ENCODE measurements at regions not wholly inside any gene's neighbourhood (a gene's known extent, or its start where the extent isn't known, plus 50 kb on each side); places are given as distances from the start of the nearest gene placed in this dataset.
"Not testable (repeated sequence)": the region's sequence is repeated elsewhere in the genome, so short reads cannot be mapped to it uniquely, and the experiment has no call there.

GRCh38 chr1:193402977-193403376, 216.6 kb upstream of the B3GALT2 start:
- no peak for DNase-seq

GRCh38 chr1:193402037-193402436, 215.6 kb upstream of the B3GALT2 start:
- no peak for DNase-seq

- no peak for DNase-seq
These were observed 207.9 kb upstream of the B3GALT2 start for GRCh38 chr1:193394336-193394735.

GRCh38 chr1:193392686-193393085, 206.3 kb upstream of the B3GALT2 start:
- DNase-seq, result no peak

- DNase-seq, result no peak
These were observed 202.3 kb upstream of the B3GALT2 start for GRCh38 chr1:193388683-193389082.

GRCh38 chr1:193388165-193388564, 201.8 kb upstream of the B3GALT2 start:
- DNase-seq, result no peak

GRCh38 chr1:193387406-193387805, 201.0 kb upstream of the B3GALT2 start:
- DNase-seq, result no peak

GRCh38 chr1:193378451-193378850, 192.0 kb upstream of the B3GALT2 start:
- DNase-seq, result not testable (repeated sequence)

GRCh38 chr1:193377472-193377871, 191.1 kb upstream of the B3GALT2 start:
- DNase-seq, result no peak

- DNase-seq, result peak; percentile 73
These were observed 186.1 kb upstream of the B3GALT2 start for GRCh38 chr1:193372553-193372952.

- no peak for DNase-seq
These were observed 181.9 kb upstream of the B3GALT2 start for GRCh38 chr1:193368302-193368701.

GRCh38 chr1:193367863-193368262, 181.4 kb upstream of the B3GALT2 start:
- DNase-seq, result no peak

GRCh38 chr1:193366764-193367507, 180.5 kb upstream of the B3GALT2 start:
- DNase-seq, result no peak

GRCh38 chr1:193365966-193366365, 179.6 kb upstream of the B3GALT2 start:
- DNase-seq, result no peak

GRCh38 chr1:193359631-193360030, 173.2 kb upstream of the B3GALT2 start:
- no peak for DNase-seq

GRCh38 chr1:193358419-193358818, 172.0 kb upstream of the B3GALT2 start:
- DNase-seq, result no peak

GRCh38 chr1:193356249-193356648, 169.8 kb upstream of the B3GALT2 start:
- no peak for DNase-seq

- no peak for DNase-seq
These were observed 169.2 kb upstream of the B3GALT2 start for GRCh38 chr1:193355626-193356025.

GRCh38 chr1:193355178-193355577, 168.8 kb upstream of the B3GALT2 start:
- DNase-seq, result no peak

GRCh38 chr1:193348769-193349535, 162.5 kb upstream of the B3GALT2 start:
- DNase-seq, result no peak

GRCh38 chr1:193348091-193348768, 161.8 kb upstream of the B3GALT2 start:
- no peak for DNase-seq

- DNase-seq, result no peak
These were observed 159.7 kb upstream of the B3GALT2 start for GRCh38 chr1:193346085-193346484.

GRCh38 chr1:193342811-193343210, 156.4 kb upstream of the B3GALT2 start:
- no peak for DNase-seq

GRCh38 chr1:193340331-193340730, 153.9 kb upstream of the B3GALT2 start:
- DNase-seq, result no peak

Measured in NCI-H2171 treated with DMSO at 0.1 percent for 48 hours (cell line).